ENCODE measurements at regions not wholly inside any gene's neighbourhood (a gene's known extent, or its start where the extent isn't known, plus 50 kb on each side); places are given as distances from the start of the nearest gene placed in this dataset.
"Not testable (repeated sequence)": the region's sequence is repeated elsewhere in the genome, so short reads cannot be mapped to it uniquely, and the experiment has no call there.

- DNase-seq = not testable (repeated sequence)
Measured at GRCh38 chr16:16448423-16448822, 69.5 kb downstream of the NPIPA7 start.

- DNase-seq = not testable (repeated sequence)
Measured at GRCh38 chr16:16449712-16450237, 70.8 kb downstream of the NPIPA7 start.

GRCh38 chr16:16451721-16452410 is 72.9 kb downstream of the NPIPA7 start:
- DNase-seq = not testable (repeated sequence)

- not testable (repeated sequence) for DNase-seq
Measured at GRCh38 chr16:16458579-16458978, 79.6 kb downstream of the NPIPA7 start.

GRCh38 chr16:16463792-16464191 is 84.9 kb downstream of the NPIPA7 start:
- not testable (repeated sequence) for DNase-seq

GRCh38 chr16:16488919-16489318 is 110.0 kb downstream of the NPIPA7 start:
- not testable (repeated sequence) for DNase-seq

GRCh38 chr16:16489466-16489865 is 110.5 kb downstream of the NPIPA7 start:
- not testable (repeated sequence) for DNase-seq

GRCh38 chr16:16494114-16494513 is 115.2 kb downstream of the NPIPA7 start:
- not testable (repeated sequence) for DNase-seq

- not testable (repeated sequence) for DNase-seq
Measured at GRCh38 chr16:16494998-16495397, 116.1 kb downstream of the NPIPA7 start.

GRCh38 chr16:16499875-16500274 is 120.9 kb downstream of the NPIPA7 start:
- DNase-seq = not testable (repeated sequence)

- DNase-seq = not testable (repeated sequence)
Measured at GRCh38 chr16:16507041-16507440, 128.1 kb downstream of the NPIPA7 start.

GRCh38 chr16:16508344-16508743 is 129.4 kb downstream of the NPIPA7 start:
- not testable (repeated sequence) for DNase-seq

GRCh38 chr16:16519395-16519794 is 140.5 kb downstream of the NPIPA7 start:
- DNase-seq = not testable (repeated sequence)

GRCh38 chr16:16521239-16522002 is 142.5 kb downstream of the NPIPA7 start:
- not testable (repeated sequence) for DNase-seq

- DNase-seq = not testable (repeated sequence)
Measured at GRCh38 chr16:16526998-16527397, 148.1 kb downstream of the NPIPA7 start.

GRCh38 chr16:16530744-16531143 is 151.8 kb downstream of the NPIPA7 start:
- not testable (repeated sequence) for DNase-seq

- DNase-seq = not testable (repeated sequence)
Measured at GRCh38 chr16:16535565-16535964, 156.6 kb downstream of the NPIPA7 start.

- not testable (repeated sequence) for DNase-seq
Measured at GRCh38 chr16:16536151-16536550, 157.2 kb downstream of the NPIPA7 start.

- not testable (repeated sequence) for DNase-seq
Measured at GRCh38 chr16:16549710-16550109, 170.8 kb downstream of the NPIPA7 start.

- not testable (repeated sequence) for DNase-seq
Measured at GRCh38 chr16:16550824-16551223, 171.9 kb downstream of the NPIPA7 start.

- not testable (repeated sequence) for DNase-seq
Measured at GRCh38 chr16:16552819-16553340, 173.9 kb downstream of the NPIPA7 start.

GRCh38 chr16:16559179-16559740 is 180.3 kb downstream of the NPIPA7 start:
- not testable (repeated sequence) for DNase-seq

Data from skin of body (tissue), 1 donor.